H9 (cell line): ENCODE measurements at regions not wholly inside any gene's neighbourhood (a gene's known extent, or its start where the extent isn't known, plus 50 kb on each side); places are given as distances from the start of the nearest gene placed in this dataset.

Experiments used
- DNase-seq: peaks from one replicate; pipeline ENCODE4 v3.0.0-alpha.2; 2017
- H2AFZ ChIP-seq: one replicate; pipeline ENCODE4 v1.6.1; 2013; ENCODE audit warnings: mild to moderate bottlenecking, low read length, control low read depth, moderate library complexity
- H2AK5ac ChIP-seq: 2 replicates; pipeline ENCODE4 v1.6.1; 2013; ENCODE audit warnings: low read length, control low read depth, mixed read lengths; ENCODE audit not compliant: insufficient read length
- H2BK120ac ChIP-seq: one replicate; pipeline ENCODE4 v1.6.1; 2013; ENCODE audit warnings: low read depth, mild to moderate bottlenecking, low read length, control low read depth, inconsistent platforms; ENCODE audit not compliant: poor library complexity, severe bottlenecking
- H2BK12ac ChIP-seq: 2 replicates; pipeline ENCODE4 v1.6.1; 2013; ENCODE audit warnings: low read length, control low read depth, mixed read lengths, low read depth; ENCODE audit not compliant: insufficient read length
- H2BK15ac ChIP-seq: 2 replicates; pipeline ENCODE4 v1.6.1; 2013; ENCODE audit warnings: low read depth, low read length, control low read depth
- H2BK20ac ChIP-seq: one replicate; pipeline ENCODE4 v1.6.1; 2013; ENCODE audit warnings: low read depth, mild to moderate bottlenecking, low read length, control low read depth, inconsistent platforms; ENCODE audit not compliant: poor library complexity, severe bottlenecking
- H2BK5ac ChIP-seq: 2 replicates; pipeline ENCODE4 v1.6.1; 2013; ENCODE audit warnings: low read length, control low read depth, mixed read lengths; ENCODE audit not compliant: insufficient read length
- H3K14ac ChIP-seq: 2 replicates; pipeline ENCODE4 v1.6.1; 2013; ENCODE audit warnings: low read length, control low read depth; ENCODE audit not compliant: insufficient read depth
- H3K18ac ChIP-seq: 2 replicates; pipeline ENCODE4 v1.6.1; 2013; ENCODE audit warnings: low read depth, mild to moderate bottlenecking, mixed read lengths, low read length, control low read depth; ENCODE audit not compliant: insufficient read length
- H3K23ac ChIP-seq: 2 replicates; pipeline ENCODE4 v1.6.1; 2013; ENCODE audit warnings: low read length, control low read depth, mixed read lengths, low read depth; ENCODE audit not compliant: insufficient read length
- H3K23me2 ChIP-seq: 2 replicates; pipeline ENCODE4 v1.6.1; 2013; ENCODE audit warnings: low read depth, mild to moderate bottlenecking, mixed read lengths, low read length, control low read depth; ENCODE audit not compliant: insufficient read length, poor library complexity, severe bottlenecking
- H3K27ac ChIP-seq: 2 replicates; pipeline ENCODE4 v1.5.1; 2013; ENCODE audit warnings: low read length, control low read depth, mixed read lengths, low read depth; ENCODE audit not compliant: insufficient read length
- H3K27me3 ChIP-seq: 2 replicates; pipeline ENCODE4 v1.6.1; 2013; ENCODE audit warnings: low read length, control low read depth, inconsistent platforms; ENCODE audit not compliant: insufficient read depth
- H3K4ac ChIP-seq: 2 replicates; pipeline ENCODE4 v1.6.1; 2013; ENCODE audit warnings: low read depth, mild to moderate bottlenecking, control low read depth, inconsistent platforms, low read length, moderate library complexity
- H3K4me1 ChIP-seq: 2 replicates; pipeline ENCODE4 v1.6.1; 2013; ENCODE audit warnings: low read length, control low read depth, inconsistent platforms; ENCODE audit not compliant: insufficient read depth
- H3K4me2 ChIP-seq: 2 replicates; pipeline ENCODE4 v1.6.1; 2013; ENCODE audit warnings: low read length, control low read depth, mixed read lengths; ENCODE audit not compliant: insufficient read length, insufficient read depth
- H3K56ac ChIP-seq: 2 replicates; pipeline ENCODE4 v1.6.1; 2013; ENCODE audit warnings: low read depth, mild to moderate bottlenecking, mixed read lengths, low read length, control low read depth; ENCODE audit not compliant: insufficient read length
- H3K79me1 ChIP-seq: 2 replicates; pipeline ENCODE4 v1.6.1; 2013; ENCODE audit warnings: low read depth, mild to moderate bottlenecking, moderate library complexity, low read length, control low read depth, inconsistent platforms; ENCODE audit not compliant: insufficient read depth, poor library complexity, severe bottlenecking
- H3K79me2 ChIP-seq: 2 replicates; pipeline ENCODE4 v1.6.1; 2013; ENCODE audit warnings: low read length, control low read depth, inconsistent platforms; ENCODE audit not compliant: insufficient read depth
- H3K9ac ChIP-seq: 2 replicates; pipeline ENCODE4 v1.6.1; 2013; ENCODE audit warnings: low read length, control low read depth, mixed read lengths; ENCODE audit not compliant: insufficient read length; ENCODE audit errors: extremely low read depth
- H3K9me3 ChIP-seq: one replicate; pipeline ENCODE4 v1.6.1; 2013; ENCODE audit warnings: low read depth, low read length, inconsistent platforms; ENCODE audit not compliant: control insufficient read depth
- H3T11ph ChIP-seq: one replicate; pipeline ENCODE4 v1.6.1; 2013; ENCODE audit warnings: mild to moderate bottlenecking, low read length, control low read depth, inconsistent platforms
- H4K20me1 ChIP-seq: one replicate; pipeline ENCODE4 v1.6.1; 2013; ENCODE audit not compliant: control insufficient read depth, insufficient read length, insufficient read depth
- H4K5ac ChIP-seq: 2 replicates; pipeline ENCODE4 v1.6.1; 2013; ENCODE audit warnings: low read depth, mild to moderate bottlenecking, mixed read lengths, low read length, control low read depth; ENCODE audit not compliant: insufficient read length
- H4K8ac ChIP-seq: replicated peaks from 2 replicates; pipeline ENCODE4 v1.6.1; 2013; ENCODE audit warnings: low read length, control low read depth, mixed read lengths, low read depth; ENCODE audit not compliant: insufficient read length
- H4K91ac ChIP-seq: 2 replicates; pipeline ENCODE4 v1.6.1; 2013; ENCODE audit warnings: low read depth, mild to moderate bottlenecking, moderate library complexity, mixed read lengths, low read length, control low read depth; ENCODE audit not compliant: insufficient read length
- H3K27ac Mint-ChIP-seq, 3 experiments: 2 replicates in 2 of 3; 3 replicates in 1 of 3; pipeline ENCODE4 v1.8.0; 2020 to 2021; ENCODE audit warnings: mixed read lengths in 3 of 3, mild to moderate bottlenecking in 1 of 3, moderate library complexity in 1 of 3
- H3K27me3 Mint-ChIP-seq: 2 replicates; pipeline ENCODE4 v1.8.0; 2021; ENCODE audit warnings: low read depth, mild to moderate bottlenecking, moderate library complexity, mixed read lengths
- H3K36me3 Mint-ChIP-seq, 3 experiments: 2 replicates in 2 of 3; 3 replicates in 1 of 3; pipeline ENCODE4 v1.8.0; 2020 to 2021; ENCODE audit warnings: low read depth in 3 of 3, mixed read lengths in 3 of 3; ENCODE audit not compliant: insufficient read depth in 1 of 3
- H3K4me1 Mint-ChIP-seq, 2 experiments: 2 replicates each; pipeline ENCODE4 v1.8.0; 2020; ENCODE audit warnings: mixed read lengths in 2 of 2
- H3K4me3 Mint-ChIP-seq, 2 experiments: 2 replicates in 1 of 2; 3 replicates in 1 of 2; pipeline ENCODE4 v1.8.0; 2020 to 2021; ENCODE audit warnings: mild to moderate bottlenecking in 2 of 2, mixed read lengths in 2 of 2, moderate library complexity in 1 of 2
- H3K9me3 Mint-ChIP-seq, 2 experiments: 2 replicates in 1 of 2; 3 replicates in 1 of 2; pipeline ENCODE4 v1.8.0; 2020; ENCODE audit warnings: mild to moderate bottlenecking in 2 of 2, mixed read lengths in 2 of 2, moderate library complexity in 1 of 2
- CTCF ChIP-seq: fragments of 200-600 bp; sonication (generic); conservative IDR thresholded peaks from 3 replicates; pipeline ENCODE4 v1.8.0; 2021; ENCODE audit warnings: antibody characterized with exemption, mild to moderate bottlenecking
- WGBS: extraction: QIAGEN DNeasy Blood & Tissue Kit; methylation state at CpG from one replicate; pipeline ENCODE4 v1.1.7; 2013; ENCODE audit warnings: missing lambda C conversion rate, low lambda C conversion rate, mixed read lengths; ENCODE audit not compliant: insufficient read length; ENCODE audit errors: extremely low coverage; 5-methylcytosine and 5-hydroxymethylcytosine counted together

GRCh38 chr15:69934607-69935006 lies 163.1 kb downstream of the TLE3 start:
- WGBS, result no CpG with 5 or more reads among the region's 4 CpGs
- no peak overlapping the region for H2AK5ac ChIP-seq
- H3K4me3 Mint-ChIP-seq, result no peak overlapping the region

More at GRCh38 chr15:69934607-69935006, 163.1 kb downstream of the TLE3 start:
- TF ChIP-seq CTCF, result no peak
- no peaks in the 10 kb centered on the region for H3K4me1 ChIP-seq
- H3T11ph ChIP-seq, result no peak overlapping the region
- no peak overlapping the region for H3K23ac ChIP-seq
- no peak overlapping the region for H4K91ac ChIP-seq
- no peaks in the 10 kb centered on the region for H3K27me3 ChIP-seq
- no peak overlapping the region for H4K8ac ChIP-seq
- peaks cover 5% of the 10 kb centered on the region for H3K9me3 ChIP-seq
- H4K5ac ChIP-seq, result no peak overlapping the region
- H3K23me2 ChIP-seq, result no peaks in the 10 kb centered on the region
- Mint-ChIP-seq H3K9me3 (peaks cover 4% of the 10 kb centered on the region in 2 experiments), H3K36me3 (peaks cover under 1 to 14% (median 3%) of the 10 kb centered on the region in 3 experiments; a peak in 3 of 7 replicates), H3K27ac (no peak overlapping the region), H3K4me1 (peaks cover 5 to 12% of the 10 kb centered on the region in 2 experiments), H3K27me3 (peaks cover 12% of the 10 kb centered on the region)
- no peak overlapping the region for H3K27ac ChIP-seq
- H2BK15ac ChIP-seq, result no peak overlapping the region
- no peak overlapping the region for H3K56ac ChIP-seq
- no peaks in the 10 kb centered on the region for H4K20me1 ChIP-seq
- no peak overlapping the region for H3K18ac ChIP-seq
- H2AFZ ChIP-seq, result no peak overlapping the region
- no peaks in the 10 kb centered on the region for H3K79me1 ChIP-seq
- no peak overlapping the region for H3K14ac ChIP-seq
- no peak overlapping the region for H2BK120ac ChIP-seq
- H2BK12ac ChIP-seq, result no peak overlapping the region
- no peak overlapping the region for H2BK5ac ChIP-seq
- no peak overlapping the region for H3K4ac ChIP-seq
- no peak overlapping the region for H3K9ac ChIP-seq
- no peaks in the 10 kb centered on the region for H3K79me2 ChIP-seq
- no peak overlapping the region for H2BK20ac ChIP-seq
- no peak for DNase-seq
- H3K4me2 ChIP-seq, result no peak overlapping the region
